SK-N-SH (cell line): ENCODE measurements at regions not wholly inside any gene's neighbourhood (a gene's known extent, or its start where the extent isn't known, plus 50 kb on each side); places are given as distances from the start of the nearest gene placed in this dataset.

Experiments
- CTCF ChIP-seq: fragments of 200-600 bp; sonication (generic); IDR thresholded peaks from 2 replicates; pipeline ENCODE4 v1.6.1; 2017; ENCODE audit warnings: antibody characterized with exemption, mild to moderate bottlenecking, moderate library complexity
- EZH2phosphoT487 ChIP-seq: fragments of 200-600 bp; sonication (generic); IDR thresholded peaks from 2 replicates; pipeline ENCODE4 v1.6.1; 2017; ENCODE audit warnings: low read depth, mixed run types, mild to moderate bottlenecking, antibody characterized with exemption, moderate library complexity, borderline replicate concordance
- RAD21 ChIP-seq: IDR thresholded peaks from 2 replicates; pipeline ENCODE4 v1.6.1; 2012; ENCODE audit warnings: mild to moderate bottlenecking, low read length
- RXRA ChIP-seq: IDR thresholded peaks from 2 replicates; pipeline ENCODE4 v1.4.0; 2012; ENCODE audit warnings: low read depth, mild to moderate bottlenecking, borderline replicate concordance
- TF ChIP-seq, protein P1 (sequence below): fragments of 150-350 bp; IDR thresholded peaks from 2 replicates; pipeline ENCODE4 v1.6.1; 2017; ENCODE audit warnings: antibody characterized with exemption, low read length, low read depth, borderline replicate concordance

DNA sequence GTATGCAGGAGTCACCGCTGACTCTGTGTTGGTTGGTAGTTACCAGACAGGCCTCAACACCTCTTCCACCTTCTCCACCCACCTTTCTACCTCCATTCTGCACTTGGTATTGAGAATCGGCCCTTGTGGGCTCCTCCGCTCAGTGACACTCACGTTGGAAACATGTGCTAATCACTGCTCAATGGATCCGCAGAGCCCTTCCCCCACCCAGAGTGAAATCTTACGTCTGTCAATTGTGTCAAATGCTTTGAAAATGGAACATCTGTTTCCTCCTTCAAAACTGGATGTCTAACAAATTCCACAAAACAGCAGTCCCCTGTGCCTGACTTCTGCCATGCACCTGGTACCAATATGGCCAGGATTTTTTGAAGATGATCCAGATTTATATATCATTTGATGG, 65.5 kb upstream of the NRIP1 start:
- TF ChIP-seq CTCF (no peak), EZH2phosphoT487 (no peak), RXRA (no peak), RAD21 (no peak)
- TF ChIP-seq, protein P1, sequence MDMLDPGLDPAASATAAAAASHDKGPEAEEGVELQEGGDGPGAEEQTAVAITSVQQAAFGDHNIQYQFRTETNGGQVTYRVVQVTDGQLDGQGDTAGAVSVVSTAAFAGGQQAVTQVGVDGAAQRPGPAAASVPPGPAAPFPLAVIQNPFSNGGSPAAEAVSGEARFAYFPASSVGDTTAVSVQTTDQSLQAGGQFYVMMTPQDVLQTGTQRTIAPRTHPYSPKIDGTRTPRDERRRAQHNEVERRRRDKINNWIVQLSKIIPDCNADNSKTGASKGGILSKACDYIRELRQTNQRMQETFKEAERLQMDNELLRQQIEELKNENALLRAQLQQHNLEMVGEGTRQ = no peak
